ENCODE measurements at regions not wholly inside any gene's neighbourhood (a gene's known extent, or its start where the extent isn't known, plus 50 kb on each side); places are given as distances from the start of the nearest gene placed in this dataset.

- TF ChIP-seq CHD7 (IDR thresholded peaks at IDR 0.05; ENCODE audit: insufficient replicate concordance, low read length) = no peak
- TF ChIP-seq SAP30 (IDR thresholded peaks at IDR 0.05; ENCODE audit: insufficient read depth, insufficient replicate concordance, low read length) = no peak
- no peak for TF ChIP-seq POLR2A (IDR thresholded peaks at IDR 0.05; ENCODE audit: control extremely low read depth in 1 of 2, low read depth in 2 of 2, low read length in 2 of 2)
Measured at GRCh38 chr6:170179616-170180324, 111.1 kb downstream of the DLL1 start (continued).

Data from H1 (cell line).